NCI-H187 treated with DMSO at 0.1 percent for 48 hours (cell line): ENCODE measurements at regions not wholly inside any gene's neighbourhood (a gene's known extent, or its start where the extent isn't known, plus 50 kb on each side); places are given as distances from the start of the nearest gene placed in this dataset.

Source experiments
- DNase-seq: peaks from one replicate; lab custom pipeline; 2025; lab: John Stamatoyannopoulos, UW

DNA sequence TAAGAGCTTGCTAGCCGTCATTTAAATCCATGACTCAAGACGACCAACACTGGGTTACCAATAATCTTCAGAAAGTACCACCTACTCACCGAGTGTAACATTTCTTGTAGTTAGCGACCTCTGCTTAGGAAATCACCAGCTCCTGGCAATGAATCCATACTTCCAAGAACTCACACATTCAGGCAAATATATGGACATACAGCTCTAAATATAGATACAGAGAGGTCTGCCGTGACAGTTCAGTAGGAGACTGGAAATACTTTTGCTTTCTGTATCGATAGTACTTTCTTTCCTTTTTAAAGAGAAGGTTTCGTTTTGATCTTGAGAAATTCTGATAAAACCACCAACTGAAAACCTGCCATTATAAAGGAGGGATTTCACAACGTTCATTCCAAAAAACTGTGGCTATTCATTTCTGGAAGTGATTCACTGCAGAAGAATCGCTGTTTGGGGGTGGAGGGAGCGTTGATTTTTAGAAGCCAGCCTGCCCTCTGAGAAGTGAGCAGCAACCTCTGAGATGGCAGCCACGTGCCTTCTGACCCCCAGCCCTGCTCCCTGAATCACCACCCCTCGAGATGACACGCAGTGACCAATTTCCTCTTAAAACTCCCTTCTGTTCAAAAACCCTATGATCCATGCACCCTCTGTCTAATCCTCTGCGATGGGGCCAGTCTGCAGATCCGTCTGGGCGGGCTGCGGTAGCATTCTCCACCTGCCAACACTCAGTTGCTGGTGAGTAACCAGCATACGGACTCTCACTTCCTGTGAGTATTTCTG, 179.0 kb upstream of the KLF14 start:
- DNase-seq: no peak

DNA sequence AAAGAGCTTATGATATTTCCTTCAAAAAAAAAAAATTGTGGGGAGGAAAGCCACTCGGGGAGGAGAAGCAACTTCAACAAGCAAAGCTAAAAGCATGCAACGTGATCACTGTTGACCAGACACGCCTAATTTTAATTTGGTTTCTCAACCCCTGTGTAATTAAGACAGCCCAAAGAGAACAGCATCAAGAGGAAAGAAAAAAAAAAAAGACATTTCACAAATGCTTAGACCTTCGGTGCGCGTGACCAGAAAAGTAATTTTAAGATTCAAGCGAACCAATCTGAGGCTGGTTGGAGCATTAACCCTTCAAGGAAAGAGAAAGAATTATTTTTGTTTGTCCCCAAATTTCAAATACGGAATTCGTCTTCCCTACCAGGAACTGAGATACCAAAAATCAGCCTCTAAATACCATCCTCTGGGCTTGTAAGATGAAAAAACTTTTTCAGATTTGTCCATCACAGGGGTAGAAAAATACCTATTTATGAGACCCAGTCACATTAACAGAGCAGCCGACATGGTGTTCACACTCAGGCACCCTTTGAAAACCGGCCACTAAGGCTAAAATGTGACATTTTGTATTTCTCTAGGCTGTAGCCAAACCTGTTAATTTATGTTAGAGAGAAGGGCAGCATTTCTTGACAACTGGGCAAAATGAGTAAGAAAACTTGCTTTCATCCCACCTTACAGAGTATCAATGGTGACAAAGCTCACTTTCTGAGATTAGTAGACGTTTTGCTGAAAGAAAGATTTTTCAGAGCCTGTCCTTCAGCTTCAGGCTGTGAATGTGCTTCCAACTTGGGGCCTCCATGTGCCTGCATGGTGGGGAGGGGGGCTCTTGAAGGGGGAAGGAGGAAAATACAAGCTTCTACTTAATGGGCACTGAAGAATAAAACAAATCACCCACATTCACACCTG, 179.9 kb upstream of the KLF14 start:
- DNase-seq: no peak

DNA sequence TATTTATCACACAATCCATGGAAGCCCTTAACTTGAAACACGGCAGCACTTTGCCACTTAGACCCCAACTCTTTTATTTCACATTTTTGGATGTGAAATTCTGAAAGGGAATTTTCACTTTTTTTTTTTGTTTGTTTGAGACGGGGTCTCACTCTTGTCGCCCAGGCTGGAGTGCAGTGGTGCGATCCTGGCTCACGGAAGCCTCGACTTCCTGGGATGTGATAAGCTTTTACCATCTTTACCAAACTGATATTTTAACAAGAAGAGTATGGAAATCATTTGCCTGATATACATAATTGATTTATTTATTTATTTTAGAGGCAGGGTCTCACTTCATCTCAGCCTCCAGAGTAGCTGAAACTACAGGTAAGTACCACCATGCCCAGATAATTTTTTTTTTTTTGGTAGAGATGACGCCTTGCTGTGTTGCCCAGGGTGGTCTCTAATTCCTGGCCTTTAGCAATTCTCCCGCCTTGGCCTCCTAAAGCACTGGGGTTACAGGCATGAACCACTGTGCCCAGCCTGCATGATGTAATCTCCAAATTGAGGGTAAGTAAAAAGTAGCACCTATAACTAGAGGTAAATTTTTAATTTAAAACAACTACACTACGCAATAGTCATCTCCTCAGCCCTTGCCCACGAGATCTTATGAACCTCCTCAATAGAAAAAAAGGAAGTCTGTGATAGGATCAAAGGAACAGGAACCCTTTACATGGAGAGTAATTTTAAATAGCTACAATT, 180.7 kb upstream of the KLF14 start:
- DNase-seq: no peak

DNA sequence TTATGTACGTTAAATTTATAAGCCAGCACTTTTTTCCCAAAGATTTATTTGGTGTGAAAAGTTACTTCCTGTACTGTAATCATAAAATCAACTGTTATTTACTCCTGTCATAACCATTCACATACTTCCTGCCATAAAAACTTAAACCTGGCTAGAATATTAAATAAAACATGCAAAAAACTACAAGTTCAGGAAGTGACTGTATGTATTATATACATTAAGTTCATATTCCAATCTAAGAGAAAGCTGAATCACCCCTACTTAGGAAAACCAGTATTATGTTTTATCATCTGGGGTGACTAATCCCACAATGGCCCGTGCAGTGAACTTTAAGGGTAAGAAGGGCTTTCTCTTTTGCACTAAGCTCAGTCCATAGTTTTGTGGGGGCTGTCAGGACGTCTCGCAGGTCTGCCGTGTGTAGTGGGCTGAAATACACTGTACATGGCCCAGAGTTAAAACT, 183.7 kb upstream of the KLF14 start:
- DNase-seq: no peak

DNA sequence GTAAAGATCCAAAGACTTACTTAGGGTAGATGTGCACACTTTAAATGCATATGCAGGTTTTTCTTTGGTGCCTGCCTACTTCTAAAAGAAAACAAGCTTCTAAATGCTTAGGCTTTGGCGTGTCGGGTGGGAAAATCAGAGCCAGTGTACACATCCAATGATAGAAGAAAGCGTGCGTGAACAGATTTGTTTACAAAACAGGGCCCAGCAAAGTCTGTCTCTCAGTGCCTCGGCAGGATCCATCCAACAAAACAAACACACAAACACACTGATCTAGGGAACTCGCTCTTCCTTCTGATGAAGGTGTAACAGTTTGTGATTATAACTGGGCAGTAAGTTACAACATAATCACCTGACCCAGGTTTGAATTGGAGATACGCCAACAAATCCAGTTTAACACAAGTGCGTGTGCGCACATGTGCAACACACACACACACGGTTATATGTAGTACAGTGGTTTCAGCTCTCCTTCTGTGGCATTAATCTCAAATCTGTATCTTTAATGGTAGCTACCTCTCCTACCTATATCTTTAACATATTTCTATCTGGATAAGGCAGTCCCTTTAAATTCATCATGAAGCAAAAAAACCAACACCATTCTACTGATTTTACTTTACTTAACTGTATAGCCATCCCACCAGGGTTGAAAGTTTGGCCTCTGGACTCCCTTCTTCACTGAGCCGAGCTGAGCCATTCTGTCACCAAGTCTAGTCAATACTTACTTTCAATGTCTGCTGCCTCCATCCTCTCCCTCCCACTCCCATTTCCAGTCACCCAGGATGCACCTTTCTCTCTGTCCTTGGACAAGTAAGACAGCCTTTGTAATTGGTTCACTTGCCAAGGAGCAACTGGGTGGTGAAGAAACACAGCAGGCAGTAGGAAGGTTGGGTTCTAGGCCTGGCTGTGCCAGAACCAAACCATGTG, 184.4 kb upstream of the KLF14 start:
- DNase-seq: no peak

DNA sequence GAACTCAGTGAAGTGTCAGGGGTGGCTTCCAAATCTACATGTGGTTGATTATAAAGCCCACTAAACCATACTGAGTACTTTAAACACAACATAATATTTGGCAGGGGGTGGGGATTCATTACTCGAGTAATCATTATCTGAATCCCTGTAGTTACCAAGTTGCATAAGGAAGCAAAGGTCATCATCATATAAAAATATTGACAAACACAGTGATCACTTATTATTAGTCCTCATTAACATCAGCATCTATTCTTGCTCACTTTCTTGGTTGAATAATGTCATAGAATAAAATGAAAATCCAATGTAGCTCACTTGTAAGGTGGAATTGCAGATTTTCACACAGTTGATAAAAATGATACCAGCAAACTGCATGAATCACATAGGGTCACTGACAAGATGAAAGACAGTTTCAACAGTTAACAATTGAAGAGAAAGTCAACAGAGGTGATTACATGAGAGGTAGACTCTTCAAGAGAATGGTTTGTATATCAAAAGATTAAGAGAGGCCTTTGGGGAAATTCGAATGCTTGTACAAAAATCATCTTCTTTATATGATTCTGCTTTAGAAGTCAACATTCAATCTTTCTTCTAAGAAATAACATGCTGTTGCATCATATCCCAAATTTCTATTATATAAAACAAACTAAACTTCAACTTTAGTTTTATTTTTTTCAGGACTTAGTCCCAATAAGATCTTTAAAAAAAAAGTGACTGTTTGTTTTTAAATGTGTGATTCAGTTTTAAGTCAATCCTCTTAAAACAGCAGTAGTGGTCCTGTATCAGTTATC, 185.5 kb upstream of the KLF14 start:
- DNase-seq: no peak

DNA sequence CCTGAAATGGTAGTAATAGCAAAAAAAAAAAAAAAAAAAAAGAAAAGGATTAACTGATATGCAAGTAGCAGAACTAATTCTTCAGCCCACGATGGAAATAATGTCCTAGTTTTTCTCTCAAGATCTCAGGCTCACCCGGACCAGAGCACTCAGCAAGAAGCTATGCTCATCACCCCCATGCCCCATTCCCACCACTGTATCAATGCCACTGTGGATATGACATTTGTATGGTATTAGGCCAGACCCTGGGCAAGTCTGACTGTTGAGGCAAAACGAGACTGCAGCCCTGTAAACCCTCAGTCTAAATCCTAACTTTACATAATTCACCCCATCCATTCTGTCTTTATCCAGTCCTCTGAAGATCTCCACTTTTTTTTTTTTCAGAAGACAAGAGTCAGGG, 186.1 kb upstream of the KLF14 start:
- DNase-seq: no peak

DNA sequence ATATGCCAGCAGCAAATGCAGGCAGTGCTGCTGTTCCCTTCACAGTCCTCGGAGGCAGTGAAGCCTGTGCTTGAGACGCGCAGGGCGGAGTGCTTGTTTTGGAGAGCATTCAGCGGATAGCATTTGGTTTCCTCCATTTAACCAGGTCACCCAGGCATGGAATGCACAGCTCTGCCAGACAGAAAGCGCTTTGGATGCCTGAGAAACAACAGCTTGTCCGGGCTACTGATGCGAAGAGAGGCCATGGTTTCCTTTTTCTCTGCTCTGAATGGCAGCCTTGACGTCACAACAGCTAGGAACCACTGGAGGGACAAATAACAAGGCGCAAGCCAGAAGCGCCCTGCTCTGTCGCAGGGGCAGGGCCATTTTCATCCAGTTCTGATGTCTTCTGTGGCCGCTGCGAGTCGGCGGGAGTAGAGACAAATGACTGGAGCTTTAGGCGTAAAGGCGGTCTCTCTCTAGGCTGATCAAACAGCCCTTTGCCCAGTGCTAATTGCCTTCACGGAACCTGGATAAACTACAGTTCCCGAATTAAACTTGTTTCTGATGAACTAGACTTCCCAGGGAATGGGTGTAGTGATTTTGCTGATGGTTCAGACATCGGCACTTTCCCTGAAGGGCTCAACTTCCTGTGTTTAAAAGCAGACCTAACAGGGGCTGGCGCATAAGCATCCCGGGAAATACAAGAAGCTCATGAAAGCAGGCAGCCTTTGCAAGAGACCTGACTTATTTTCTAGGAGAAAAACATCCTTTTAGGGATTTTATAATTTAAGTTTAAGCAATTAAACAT, 187.6 kb upstream of the KLF14 start:
- DNase-seq: no peak

DNA sequence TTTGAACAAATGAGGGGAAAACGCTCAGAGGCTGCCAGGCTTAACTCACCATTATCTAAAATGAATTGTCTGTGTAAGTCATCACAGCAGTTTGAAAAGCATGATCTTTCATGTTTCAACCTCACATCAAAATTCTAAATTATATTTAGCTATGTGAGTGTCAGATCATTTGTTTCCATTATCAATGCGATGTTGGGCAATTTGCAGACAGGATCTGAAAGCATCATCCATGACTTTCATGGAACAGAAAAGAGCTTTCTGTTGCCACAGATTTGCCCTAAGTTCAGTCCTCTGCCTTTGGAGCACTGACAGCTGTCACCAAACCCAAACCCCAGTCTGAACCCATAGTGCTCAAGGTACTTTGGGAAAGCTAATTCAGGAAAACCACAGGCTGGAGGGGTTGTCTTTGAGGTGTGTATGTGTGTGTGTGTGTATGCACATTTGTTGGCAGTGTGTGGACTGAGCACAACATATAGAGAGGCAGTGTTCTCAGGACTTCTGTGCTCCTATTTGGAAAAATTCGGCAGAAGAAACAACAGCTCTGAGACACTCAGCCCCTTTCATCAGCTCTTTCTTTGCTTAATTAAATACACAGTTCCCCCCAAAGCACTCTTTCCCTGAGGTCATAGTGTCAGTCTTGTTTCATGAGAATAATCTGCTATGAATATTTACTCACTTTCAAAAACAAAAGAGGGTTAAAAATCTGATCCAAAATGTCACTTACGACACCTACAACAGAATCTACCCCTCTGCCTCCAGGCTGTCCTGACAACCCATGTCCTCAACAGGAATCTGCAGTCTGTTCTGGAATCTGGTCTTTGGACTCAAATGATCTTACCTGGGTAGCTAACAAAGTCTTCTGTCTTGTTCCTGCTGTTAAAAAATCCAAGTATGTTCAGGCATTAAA, 188.5 kb upstream of the KLF14 start:
- no peak for DNase-seq

DNA sequence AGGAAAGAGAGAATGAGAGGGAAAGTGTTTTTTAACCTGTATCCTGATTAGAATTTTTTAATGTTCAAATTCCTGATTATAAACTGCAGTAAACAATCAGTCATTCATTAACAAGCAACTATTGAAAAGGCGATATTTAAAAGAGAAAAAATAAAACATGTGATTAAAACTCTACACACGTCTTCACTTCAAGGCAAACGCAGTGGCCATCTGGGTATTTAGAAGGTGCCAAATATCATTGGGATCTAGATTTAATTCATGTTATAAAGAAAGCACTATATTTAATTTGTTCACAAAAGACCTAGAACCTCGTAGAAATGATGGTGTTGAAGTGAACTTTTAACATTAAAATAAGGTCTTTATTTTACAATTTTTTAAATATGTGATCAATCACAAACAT, 189.4 kb upstream of the KLF14 start:
- no peak for DNase-seq

DNA sequence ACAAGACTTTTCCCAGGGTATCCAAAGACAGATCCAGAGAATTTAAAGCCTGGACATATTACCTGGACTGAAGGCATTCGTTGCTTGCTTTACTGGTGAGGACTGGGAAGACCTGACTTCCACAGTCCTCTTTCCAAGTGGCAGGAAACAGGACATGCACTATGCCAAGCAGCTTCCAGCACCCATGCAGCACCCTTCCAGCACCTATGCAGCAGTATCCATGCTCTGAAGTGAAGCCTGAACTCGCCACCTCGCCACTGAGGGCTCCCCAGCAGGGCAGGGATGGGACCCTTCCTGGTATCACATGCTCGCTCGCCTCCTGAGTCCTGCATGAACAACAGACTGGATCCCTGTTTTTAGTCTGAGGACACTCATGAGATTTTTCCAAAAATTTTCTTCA, 189.9 kb upstream of the KLF14 start:
- DNase-seq: no peak

DNA sequence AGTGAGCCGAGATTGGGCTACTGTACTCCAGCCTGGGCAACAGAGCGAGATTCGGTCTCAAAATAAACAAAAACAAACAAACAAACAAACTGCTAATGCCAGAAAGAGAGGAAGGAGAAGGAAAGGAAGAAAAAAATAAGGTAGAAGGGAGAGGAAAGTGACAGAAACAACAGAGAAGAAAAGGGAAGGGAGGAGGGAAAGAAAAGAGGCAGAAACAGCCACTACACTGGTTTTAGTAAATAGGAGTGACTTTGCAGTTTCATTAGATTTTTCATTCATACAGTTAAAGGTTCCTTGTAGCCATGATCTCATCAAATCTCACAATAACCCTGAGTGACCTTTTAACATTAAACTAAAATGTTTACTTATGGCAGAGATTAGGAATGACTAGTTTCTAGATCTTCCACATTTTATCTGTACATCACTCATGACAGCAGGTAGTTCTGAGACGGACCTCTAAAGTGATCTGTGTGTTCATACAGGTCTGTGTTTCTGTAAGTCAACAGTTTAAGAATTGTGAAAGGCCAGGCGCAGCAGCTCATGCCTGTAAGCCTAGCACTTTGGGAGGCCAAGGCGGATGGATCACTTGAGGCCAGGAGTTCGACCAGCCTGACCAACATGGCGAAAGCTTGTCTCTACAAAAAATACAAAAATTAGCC, 191.3 kb upstream of the KLF14 start:
- no peak for DNase-seq

DNA sequence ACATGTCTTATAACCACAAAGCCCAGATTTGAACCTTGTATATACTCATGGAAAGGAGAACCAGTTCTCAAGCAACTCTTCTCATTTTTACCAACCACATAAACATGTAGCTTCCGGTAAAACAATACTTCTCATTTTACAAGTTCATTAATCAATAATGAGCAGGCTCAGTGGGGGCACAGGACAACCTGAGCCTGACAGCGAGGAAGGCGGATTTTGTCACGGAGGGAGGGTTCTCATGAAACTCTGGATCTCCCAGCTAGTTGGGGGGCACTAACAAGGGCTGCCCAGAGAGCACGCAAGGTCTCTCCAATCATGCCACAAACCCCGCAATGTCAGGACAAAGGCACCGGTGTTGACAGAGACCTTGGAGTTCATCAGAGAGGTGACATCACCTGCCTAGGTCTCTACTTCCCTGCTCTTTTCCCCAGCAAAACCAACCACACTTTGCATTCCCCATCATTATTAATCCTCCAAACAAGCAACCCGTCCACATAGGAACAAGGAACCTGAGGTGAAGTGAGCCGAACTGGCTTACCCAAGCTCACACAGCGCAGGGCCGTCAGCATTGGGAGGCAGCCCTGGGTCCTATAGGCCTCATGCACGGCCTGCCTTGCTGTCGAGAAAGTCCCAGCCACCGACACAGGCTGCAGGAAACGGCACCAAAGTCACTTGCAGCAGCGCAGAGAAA, 192.1 kb upstream of the KLF14 start:
- DNase-seq: no peak

DNA sequence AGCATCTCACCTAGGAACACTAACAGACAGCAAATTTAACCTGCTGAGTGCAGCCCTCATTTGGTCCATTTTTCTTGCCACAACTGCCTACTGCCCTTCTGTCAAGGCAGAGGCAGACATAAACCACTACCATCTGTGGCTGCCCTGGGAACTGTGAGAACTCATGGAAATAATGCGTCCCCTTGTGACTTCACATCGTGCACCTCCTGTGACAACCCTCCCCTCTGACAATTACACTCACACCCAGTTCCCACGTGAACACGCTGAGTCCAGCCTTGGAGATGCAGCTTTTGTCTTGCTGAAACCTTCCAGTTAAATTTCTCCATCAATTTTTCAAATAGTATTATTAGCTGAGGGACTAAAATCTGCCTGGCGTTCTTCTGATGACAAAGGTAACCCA, 193.1 kb upstream of the KLF14 start:
- DNase-seq: no peak

DNA sequence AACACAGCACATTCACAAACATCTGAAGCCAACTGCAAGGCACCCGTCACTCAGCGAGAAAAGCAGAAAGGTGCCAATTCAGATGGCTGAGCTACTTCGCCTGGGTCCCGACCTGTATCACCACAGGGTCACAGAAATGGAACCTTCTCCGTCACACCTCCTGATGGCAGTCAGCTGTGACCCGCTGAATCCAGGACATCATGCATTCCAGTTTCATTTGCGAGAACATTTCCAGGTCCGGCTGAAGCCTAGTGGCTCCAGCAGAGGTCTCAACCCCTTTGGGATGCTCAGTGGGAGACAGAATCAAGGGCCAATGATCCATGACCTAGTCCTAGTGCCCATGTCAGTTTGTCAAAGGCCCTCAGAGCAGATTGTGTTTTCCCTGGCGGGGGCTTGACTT, 193.6 kb upstream of the KLF14 start:
- DNase-seq: no peak

DNA sequence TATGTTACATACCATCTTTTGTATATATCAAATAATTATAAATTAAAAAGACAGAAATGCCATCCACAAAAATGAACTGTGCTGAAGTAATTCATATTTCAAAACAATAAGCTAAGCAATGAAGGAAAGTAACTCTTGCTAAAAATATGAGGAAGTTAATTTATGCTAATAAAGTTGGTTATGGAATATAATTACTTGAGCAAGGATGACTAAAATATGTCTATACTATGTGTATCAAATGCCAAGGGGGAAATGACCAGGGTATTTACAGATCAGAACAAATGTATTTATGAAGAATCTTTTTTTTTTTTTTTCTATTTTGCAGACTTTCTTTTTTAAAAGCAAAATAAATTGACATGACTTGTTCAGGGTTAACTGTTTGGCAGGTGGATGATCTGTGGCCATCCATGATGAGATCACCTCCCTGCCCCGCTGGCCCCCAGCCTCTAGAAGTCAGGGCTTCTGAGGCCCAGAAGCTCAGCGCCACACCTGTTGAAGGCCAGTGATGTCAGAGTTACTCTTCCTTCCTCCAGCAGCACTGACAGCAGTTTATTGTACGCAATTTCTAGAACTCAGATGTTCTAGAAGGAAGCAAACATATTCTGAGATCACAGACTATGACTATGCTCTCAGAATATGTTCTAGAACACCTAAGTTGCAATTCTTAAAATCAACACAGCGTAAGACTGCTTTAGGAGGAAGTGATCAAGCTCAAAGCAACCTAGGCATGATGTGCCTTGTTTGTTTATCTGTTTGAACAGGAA, 196.1 kb upstream of the KLF14 start:
- no peak for DNase-seq

DNA sequence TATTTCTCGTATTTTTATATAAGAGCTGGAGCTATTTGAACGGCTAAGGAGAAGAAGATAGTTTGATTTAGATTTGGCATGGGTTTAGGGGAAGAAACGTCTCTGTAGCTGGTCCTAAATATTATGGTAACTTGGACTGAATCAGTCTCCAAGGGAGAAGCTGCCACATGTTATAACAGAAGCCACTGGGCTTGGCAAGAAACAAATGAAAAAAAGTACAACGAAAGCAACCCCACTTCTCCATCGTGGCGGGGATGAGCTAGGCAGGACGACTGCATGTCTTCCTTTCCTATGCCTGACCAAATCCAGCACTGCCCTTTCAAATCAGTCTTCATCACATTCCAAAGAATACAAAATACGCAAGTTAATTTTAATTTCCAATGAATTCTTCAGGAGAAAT, 196.7 kb upstream of the KLF14 start:
- no peak for DNase-seq
